Heart left ventricle (tissue), 16 donors: ENCODE measurements at regions not wholly inside any gene's neighbourhood (a gene's known extent, or its start where the extent isn't known, plus 50 kb on each side); places are given as distances from the start of the nearest gene placed in this dataset.
"Not testable (repeated sequence)": the region's sequence is repeated elsewhere in the genome, so short reads cannot be mapped to it uniquely, and the experiment has no call there.

Experiments
- ATAC-seq, 4 donors: fragments of 200-7000 bp; cut with Tn5 transposase; one replicate each; pipeline ENCODE4 v1.9.1; 2020 to 2022; ENCODE audit warnings: moderate library complexity in 4 of 4, mild to moderate bottlenecking in 3 of 4, moderate number of reproducible peaks in 1 of 4
- DNase-seq, 5 donors: peaks; one replicate each; pipeline ENCODE4 v3.0.0-alpha.2; 2020
- H3K27ac ChIP-seq, 12 donors: fragments of 200-600 bp; sonication (generic) in 4 of 12; one replicate each; pipeline versions ENCODE4 v1.5.0 to v1.8.0; 2016 to 2022; ENCODE audit warnings: mild to moderate bottlenecking in 2 of 12
- H3K27me3 ChIP-seq, 9 donors: fragments of 200-600 bp; sonication (generic) in 2 of 9; one replicate each; pipeline versions ENCODE4 v1.5.1 to v1.8.0; 2016 to 2022; ENCODE audit warnings: mild to moderate bottlenecking in 3 of 9
- H3K36me3 ChIP-seq, 9 donors: fragments of 200-600 bp; sonication (generic) in 2 of 9; one replicate each; pipeline versions ENCODE4 v1.5.0 to v1.8.0; 2018 to 2022; ENCODE audit warnings: mild to moderate bottlenecking in 2 of 9
- H3K4me1 ChIP-seq, 12 donors: fragments of 200-600 bp; sonication (generic) in 4 of 12; one replicate each; pipeline versions ENCODE4 v1.5.0 to v1.8.0; 2016 to 2022; ENCODE audit warnings: mild to moderate bottlenecking in 3 of 12
- H3K4me3 ChIP-seq, 12 donors: fragments of 200-600 bp; sonication (generic) in 4 of 12; one replicate each; pipeline versions ENCODE4 v1.5.0 to v1.8.0; 2017 to 2022; ENCODE audit warnings: mild to moderate bottlenecking in 9 of 12, moderate library complexity in 4 of 12
- H3K9me3 ChIP-seq, 12 donors: fragments of 200-600 bp; sonication (generic) in 4 of 12; one replicate each; pipeline versions ENCODE4 v1.5.0 to v1.8.0; 2016 to 2022; ENCODE audit warnings: mild to moderate bottlenecking in 1 of 12
- POLR2A ChIP-seq, 2 donors: fragments of 450-650 bp; IDR thresholded peaks; one replicate each; pipeline ENCODE4 v1.6.1; 2017; ENCODE audit warnings: antibody characterized with exemption in 2 of 2, mild to moderate bottlenecking in 2 of 2, moderate library complexity in 2 of 2
- WGBS, 4 donors: extraction: QIAGEN DNeasy Blood & Tissue Kit in 2 of 4; methylation state at CpG; one replicate each; pipeline versions ENCODE4 v1.1.5 to v1.1.7; 2013 to 2018; 5-methylcytosine and 5-hydroxymethylcytosine counted together
- intact Hi-C, 10 donors: fragments of 100-400 bp; cut with DNase I; formaldehyde crosslinking; loops; one replicate each; pipeline versions ENCODE4 v1.11.1 to v1.14.2; 2022
- TF ChIP-seq, protein P1 (sequence below), 12 donors: fragments of 200-600 bp; sonication (generic) in 4 of 12; IDR thresholded peaks; one replicate each; pipeline versions ENCODE4 v1.5.0 to v1.8.0; 2018 to 2022; ENCODE audit warnings: antibody characterized with exemption in 12 of 12, mild to moderate bottlenecking in 5 of 12
- donor health status: ischemic (EF 13 %, LVEDD 7.1; RV severe dilation, severe dysfunction).
- donor health status: healthy with polysubstance abuse.
- donor health status: DM: no; HTN: yes; CAD: no.
- donor health status: DM: no; HTN: no; CAD: no.
- donor health status: ischemic (EF 25% LVEDD 6.9; RV normal size, moderate dysfunction).
- donor health status: ischemic (EF 25% LVEDD 5.7; RV mildly dilated, moderate dysfunction).
- donor health status: healthy.
- donor health status: DM: yes; HTN: yes; CAD: no.
- donor health status: ischemic (EF 35%, LVEDD 5.7; RV mildly dilated, moderate dysfunction).
- donor health status: nonischemic (EF 11% LVEDD 7.7; RV severe dilation, severe dysfunction).
- donor health status: DM: yes; HTN: yes; CAD: no.
- donor health status: PGD.
- donor health status: ischemic (EF 29% LVEDD 5.4; RV normal size, mild dysfunction).
- donor health status: nonischemic (EF 23%, LVEDD 6.1; RV moderate dilation, normal function).

DNA sequence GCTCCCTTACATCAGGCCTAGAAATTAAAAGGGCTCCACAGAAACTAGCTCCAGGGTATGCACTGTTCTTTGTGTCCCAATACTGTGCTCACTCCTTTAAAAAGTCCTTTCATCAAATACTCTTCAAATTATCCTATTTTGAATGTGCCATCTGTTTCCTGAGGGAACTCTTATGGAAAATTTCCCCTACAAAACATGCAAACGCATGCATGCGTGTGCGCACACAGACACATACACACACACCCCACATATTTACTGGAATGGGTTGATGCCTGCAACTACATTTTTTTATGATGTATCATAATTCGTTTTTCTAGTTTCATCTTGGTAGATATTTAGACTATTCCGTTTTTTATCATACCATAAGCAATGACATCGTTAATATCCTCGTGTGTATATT is 351.2 kb upstream of the KIF2B start:
- no peak for ATAC-seq
- Histone ChIP-seq H3K4me1 (no peaks in the 10 kb centered on the region), H3K36me3 (no peaks in the 10 kb centered on the region), H3K27ac (no peak overlapping the region), H3K27me3 (no peaks in the 10 kb centered on the region), H3K9me3 (peaks cover 0 to 7% (median 0%) of the 10 kb centered on the region in 12 donors), H3K4me3 (no peak overlapping the region)
- TF ChIP-seq, protein P1, sequence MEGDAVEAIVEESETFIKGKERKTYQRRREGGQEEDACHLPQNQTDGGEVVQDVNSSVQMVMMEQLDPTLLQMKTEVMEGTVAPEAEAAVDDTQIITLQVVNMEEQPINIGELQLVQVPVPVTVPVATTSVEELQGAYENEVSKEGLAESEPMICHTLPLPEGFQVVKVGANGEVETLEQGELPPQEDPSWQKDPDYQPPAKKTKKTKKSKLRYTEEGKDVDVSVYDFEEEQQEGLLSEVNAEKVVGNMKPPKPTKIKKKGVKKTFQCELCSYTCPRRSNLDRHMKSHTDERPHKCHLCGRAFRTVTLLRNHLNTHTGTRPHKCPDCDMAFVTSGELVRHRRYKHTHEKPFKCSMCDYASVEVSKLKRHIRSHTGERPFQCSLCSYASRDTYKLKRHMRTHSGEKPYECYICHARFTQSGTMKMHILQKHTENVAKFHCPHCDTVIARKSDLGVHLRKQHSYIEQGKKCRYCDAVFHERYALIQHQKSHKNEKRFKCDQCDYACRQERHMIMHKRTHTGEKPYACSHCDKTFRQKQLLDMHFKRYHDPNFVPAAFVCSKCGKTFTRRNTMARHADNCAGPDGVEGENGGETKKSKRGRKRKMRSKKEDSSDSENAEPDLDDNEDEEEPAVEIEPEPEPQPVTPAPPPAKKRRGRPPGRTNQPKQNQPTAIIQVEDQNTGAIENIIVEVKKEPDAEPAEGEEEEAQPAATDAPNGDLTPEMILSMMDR (IDR thresholded peaks at IDR 0.05): no peak
- TF ChIP-seq POLR2A (IDR thresholded peaks at IDR 0.05): no peak
- intact Hi-C loops: loop anchor here in 1 of 10 donors (2.0 kb wide), 1 partner anchor 13 kb away; no protein-coding TSS in a partner anchor
- no peak for DNase-seq
- 78 to 81% (median 78%) methylated on average over 7 of the region's 7 CpGs for WGBS, 4 donors

DNA sequence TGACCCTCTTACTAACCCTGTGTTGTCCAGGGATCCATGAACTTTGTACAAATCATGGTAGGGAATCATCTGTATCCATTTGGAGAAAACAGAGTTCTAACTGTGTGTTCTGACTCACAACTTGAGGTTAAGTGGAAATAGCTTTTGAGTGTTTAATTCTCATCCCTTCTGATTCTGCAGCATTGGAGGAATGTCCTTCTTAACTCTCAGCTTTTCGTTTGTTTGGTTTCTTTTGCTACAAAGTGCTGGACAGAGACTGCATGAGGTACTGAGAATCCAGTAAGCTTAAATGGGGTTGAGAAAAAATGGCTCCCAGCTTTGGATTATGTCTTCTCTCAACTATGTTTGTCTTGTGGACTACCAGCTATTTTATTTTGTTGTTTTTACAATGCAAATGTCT is 352.1 kb upstream of the KIF2B start:
- H3K4me3 ChIP-seq: no peak overlapping the region
- WGBS, 4 donors: 32 to 53% (median 44%) methylated on average over 1 of the region's 1 CpG

DNA sequence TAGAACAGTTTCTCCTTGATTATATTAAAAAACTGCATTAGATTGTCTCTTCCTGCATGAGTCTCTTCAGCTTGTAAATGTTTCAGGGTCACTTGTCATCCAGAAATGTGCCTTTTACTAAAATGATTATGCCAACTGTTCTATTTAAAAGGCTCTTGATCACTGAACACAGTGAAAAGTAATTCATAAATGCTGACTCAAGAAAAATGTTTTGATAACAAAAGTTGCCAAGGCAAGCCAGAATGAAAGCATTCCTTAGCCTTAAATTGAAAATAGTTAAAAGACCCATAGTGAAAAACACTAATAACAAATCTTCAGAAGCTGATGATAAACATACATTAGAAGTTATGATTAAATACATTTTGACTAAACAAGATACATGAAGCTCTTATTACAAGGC is 356.0 kb upstream of the KIF2B start:
- Histone ChIP-seq H3K27me3 (no peaks in the 10 kb centered on the region), H3K27ac (no peak overlapping the region), H3K36me3 (no peaks in the 10 kb centered on the region), H3K4me3 (no peak overlapping the region), H3K4me1 (peaks cover 0 to 6% (median 0%) of the 10 kb centered on the region in 12 donors), H3K9me3 (peaks cover 0 to 7% (median 0%) of the 10 kb centered on the region in 12 donors)
- intact Hi-C loops: no loop called here
- no peak for ATAC-seq
- no peak for TF ChIP-seq POLR2A (IDR thresholded peaks at IDR 0.05)
- TF ChIP-seq, protein P1 (IDR thresholded peaks at IDR 0.05): no peak
- no peak for DNase-seq

More for the DNA sequence above, 352.1 kb upstream of the KIF2B start:
- Histone ChIP-seq H3K4me1 (no peaks in the 10 kb centered on the region), H3K36me3 (no peaks in the 10 kb centered on the region), H3K27me3 (no peaks in the 10 kb centered on the region), H3K27ac (no peak overlapping the region), H3K9me3 (peaks cover 0 to 7% (median 0%) of the 10 kb centered on the region in 12 donors)
- no peak for ATAC-seq
- DNase-seq: no peak
- intact Hi-C loops: loop anchor here in 1 of 10 donors (2.0 kb wide), 1 partner anchor 14 kb away; no protein-coding TSS in a partner anchor
- TF ChIP-seq POLR2A (IDR thresholded peaks at IDR 0.05): no peak
- TF ChIP-seq, protein P1 (IDR thresholded peaks at IDR 0.05): no peak

DNA sequence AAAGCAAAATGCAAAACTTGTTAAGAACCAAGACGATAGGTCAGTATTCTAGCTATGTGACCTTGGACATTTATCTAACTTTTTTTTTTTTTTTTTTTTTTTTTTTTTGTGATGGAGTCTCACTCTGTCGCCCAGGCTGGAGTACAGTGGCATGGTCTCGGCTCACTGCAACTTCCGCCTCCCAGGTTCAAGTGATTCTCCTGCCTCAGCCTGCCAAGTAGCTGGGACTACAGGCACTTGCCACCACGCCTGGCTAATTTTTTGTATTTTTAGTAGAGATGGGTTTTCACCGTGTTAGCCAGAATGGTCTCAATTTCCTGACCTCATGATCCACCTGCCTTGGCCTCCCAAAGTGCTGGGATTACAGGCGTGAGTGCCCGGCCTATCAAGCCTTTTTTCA is 358.3 kb upstream of the KIF2B start:
- H3K4me1 ChIP-seq, DNase-seq, intact Hi-C loops, H3K27ac ChIP-seq, ATAC-seq, H3K9me3 ChIP-seq, H3K4me3 ChIP-seq, H3K36me3 ChIP-seq, H3K27me3 ChIP-seq: not testable (repeated sequence)
- 87 to 91% (median 89%) methylated on average over 8 of the region's 8 CpGs for WGBS, 4 donors

DNA sequence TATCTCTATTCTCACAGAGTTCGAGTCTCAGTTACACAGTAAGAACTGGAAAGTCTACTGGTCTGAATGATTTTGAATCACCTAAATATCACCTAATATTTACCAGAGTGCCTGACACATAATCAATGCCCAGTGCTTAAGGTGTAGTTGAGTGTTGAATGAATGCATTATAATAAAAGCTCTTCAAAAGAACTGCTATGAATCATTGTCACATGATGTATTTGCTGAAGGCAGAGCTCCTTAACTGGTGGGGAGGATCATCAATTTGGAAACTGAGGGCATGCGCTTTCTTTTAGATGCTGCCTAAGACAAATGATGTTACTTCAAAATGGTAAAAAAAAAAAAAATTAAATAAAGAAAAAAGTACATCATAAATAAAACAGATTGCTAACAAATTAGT is 359.4 kb upstream of the KIF2B start:
- Histone ChIP-seq H3K9me3 (peaks cover 0 to 10% (median 0%) of the 10 kb centered on the region in 12 donors), H3K36me3 (no peaks in the 10 kb centered on the region), H3K4me3 (no peak overlapping the region), H3K27ac (no peak overlapping the region), H3K27me3 (no peaks in the 10 kb centered on the region), H3K4me1 (peaks cover 0 to 6% (median 0%) of the 10 kb centered on the region in 12 donors)
- DNase-seq (no peak), ATAC-seq (no peak)
- intact Hi-C loops: no loop called here
- WGBS, 4 donors: 66 to 81% (median 76%) methylated on average over 2 of the region's 2 CpGs
- TF ChIP-seq, protein P1 (IDR thresholded peaks at IDR 0.05): no peak
- TF ChIP-seq POLR2A (IDR thresholded peaks at IDR 0.05): no peak
